Breast epithelium (tissue), 4 donors: ENCODE measurements at regions not wholly inside any gene's neighbourhood (a gene's known extent, or its start where the extent isn't known, plus 50 kb on each side); places are given as distances from the start of the nearest gene placed in this dataset.

Experiments
- DNase-seq, 2 donors: peaks; one replicate each; pipeline ENCODE4 v3.0.0-alpha.2; 2019; ENCODE audit warnings: low spot score in 2 of 2
- H3K27ac ChIP-seq, 2 donors: fragments of 200-600 bp; sonication (generic) in 1 of 2; one replicate each; pipeline ENCODE4 v1.5.1; 2016 to 2019; ENCODE audit warnings: mild to moderate bottlenecking in 1 of 2
- H3K27me3 ChIP-seq, 2 donors: fragments of 200-600 bp; sonication (generic) in 1 of 2; one replicate each; pipeline versions ENCODE4 v1.5.1 to v1.6.0; 2017 to 2019; ENCODE audit warnings: control low read depth in 1 of 2, mild to moderate bottlenecking in 1 of 2
- H3K36me3 ChIP-seq: fragments of 200-600 bp; one replicate; pipeline ENCODE4 v1.5.1; 2019
- H3K4me1 ChIP-seq, 2 donors: fragments of 200-600 bp; sonication (generic); one replicate each; pipeline ENCODE4 v1.5.1; 2016 to 2019; ENCODE audit warnings: control low read depth in 1 of 2
- H3K4me3 ChIP-seq, 3 donors: fragments of 200-600 bp; sonication (generic); 1 replicate in 2 of 3; 2 replicates in 1 of 3; pipeline ENCODE4 v1.5.1; 2016 to 2019; ENCODE audit warnings: mild to moderate bottlenecking in 3 of 3, moderate library complexity in 2 of 3
- H3K9me3 ChIP-seq, 2 donors: fragments of 200-600 bp; sonication (generic) in 1 of 2; one replicate each; pipeline ENCODE4 v1.5.1; 2016 to 2019; ENCODE audit warnings: control low read depth in 1 of 2
- CTCF ChIP-seq, 3 donors: fragments of 450-650 bp; IDR thresholded peaks; one replicate each; pipeline ENCODE4 v1.5.1; 2016 to 2017; ENCODE audit warnings: antibody characterized with exemption in 3 of 3, mild to moderate bottlenecking in 3 of 3, moderate library complexity in 3 of 3
- POLR2A ChIP-seq: fragments of 450-650 bp; IDR thresholded peaks from one replicate; pipeline ENCODE4 v1.6.1; 2016; ENCODE audit warnings: antibody characterized with exemption, mild to moderate bottlenecking, moderate library complexity
- POLR2AphosphoS5 ChIP-seq, 3 donors: sonication (generic); formaldehyde crosslinking; IDR thresholded peaks; one replicate each; pipeline ENCODE4 v1.6.1; 2017; ENCODE audit warnings: antibody characterized with exemption in 3 of 3
- intact Hi-C: fragments of 100-400 bp; cut with DNase I; formaldehyde crosslinking; loops from one replicate; pipeline ENCODE4 v1.15.1; 2023; ENCODE audit warnings: low total_unique reads

- Histone ChIP-seq H3K36me3 (no peaks in the 10 kb centered on the region), H3K4me3 (no peak overlapping the region), H3K4me1 (no peaks in the 10 kb centered on the region), H3K27ac (no peak overlapping the region), H3K9me3 (no peaks in the 10 kb centered on the region), H3K27me3 (no peaks in the 10 kb centered on the region)
- intact Hi-C loops = no loop called here
- DNase-seq = no peak
- TF ChIP-seq POLR2A = no peak
Observed at GRCh38 chr14:53603994-53604393, 352.6 kb downstream of the BMP4 start.

- H3K4me3 ChIP-seq = no peak overlapping the region
- no peaks in the 10 kb centered on the region for H3K4me1 ChIP-seq
- no peak for TF ChIP-seq CTCF (IDR thresholded peaks at IDR 0.05)
- TF ChIP-seq POLR2AphosphoS5 (IDR thresholded peaks at IDR 0.05) = no peak
- no peak for TF ChIP-seq POLR2A
- no peak for DNase-seq
- H3K27ac ChIP-seq = no peak overlapping the region
- intact Hi-C loops = no loop called here
- H3K9me3 ChIP-seq = no peaks in the 10 kb centered on the region
- no peaks in the 10 kb centered on the region for H3K27me3 ChIP-seq
- H3K36me3 ChIP-seq = no peaks in the 10 kb centered on the region
Observed at GRCh38 chr14:53601409-53601808, 355.2 kb downstream of the BMP4 start.

GRCh38 chr14:53599221-53599945, 357.2 kb downstream of the BMP4 start:
- DNase-seq = no peak
- no peaks in the 10 kb centered on the region for H3K4me1 ChIP-seq
- intact Hi-C loops = no loop called here

GRCh38 chr14:53596853-53597525, 359.6 kb downstream of the BMP4 start:
- no peaks in the 10 kb centered on the region for H3K27me3 ChIP-seq
- no peaks in the 10 kb centered on the region for H3K9me3 ChIP-seq
- intact Hi-C loops = no loop called here
- no peak overlapping the region for H3K4me3 ChIP-seq
- H3K36me3 ChIP-seq = no peaks in the 10 kb centered on the region
- no peak overlapping the region for H3K27ac ChIP-seq
- DNase-seq = no peak
- H3K4me1 ChIP-seq = no peaks in the 10 kb centered on the region
- TF ChIP-seq POLR2AphosphoS5 (IDR thresholded peaks at IDR 0.05) (no peak), POLR2A (no peak), CTCF (IDR thresholded peaks at IDR 0.05) (no peak)

More at GRCh38 chr14:53599221-53599945, 357.2 kb downstream of the BMP4 start:
- H3K36me3 ChIP-seq = no peaks in the 10 kb centered on the region
- H3K9me3 ChIP-seq = no peaks in the 10 kb centered on the region
- TF ChIP-seq POLR2AphosphoS5 (IDR thresholded peaks at IDR 0.05) = no peak
- no peak for TF ChIP-seq CTCF (IDR thresholded peaks at IDR 0.05)
- TF ChIP-seq POLR2A = no peak
- no peak overlapping the region for H3K27ac ChIP-seq
- H3K27me3 ChIP-seq = no peaks in the 10 kb centered on the region
- H3K4me3 ChIP-seq = no peak overlapping the region

GRCh38 chr14:53591816-53592215, 364.8 kb downstream of the BMP4 start:
- H3K4me3 ChIP-seq = no peak overlapping the region
- no peaks in the 10 kb centered on the region for H3K27me3 ChIP-seq
- no peaks in the 10 kb centered on the region for H3K4me1 ChIP-seq
- no peaks in the 10 kb centered on the region for H3K9me3 ChIP-seq
- DNase-seq = no peak
- no peak overlapping the region for H3K27ac ChIP-seq
- intact Hi-C loops = loop anchor here (5.0 kb wide), 1 partner anchor 165 kb away; no protein-coding TSS in a partner anchor
- TF ChIP-seq CTCF (IDR thresholded peaks at IDR 0.05) (no peak), POLR2AphosphoS5 (IDR thresholded peaks at IDR 0.05) (no peak), POLR2A (no peak)
- H3K36me3 ChIP-seq = no peaks in the 10 kb centered on the region
